ENCODE measurements at regions not wholly inside any gene's neighbourhood (a gene's known extent, or its start where the extent isn't known, plus 50 kb on each side); places are given as distances from the start of the nearest gene placed in this dataset.

- Histone ChIP-seq H3K4me1 (peaks cover 68% of the 10 kb centered on the region), H3K9ac (no peak overlapping the region), H3K4me2 (peak overlapping the region; percentile 74), H4K20me1 (peaks cover 56% of the 10 kb centered on the region), H3K4me3 (no peak overlapping the region), H3K27ac (no peak overlapping the region; the same call in 1 of the 2 replicates), H3K36me3 (peaks cover 14% of the 10 kb centered on the region), H3K9me3 (no peaks in the 10 kb centered on the region), H3K27me3 (no peaks in the 10 kb centered on the region)
- no peak for TF ChIP-seq Cebpa-rat (IDR thresholded peaks at IDR 0.05)
These were observed 166.6 kb upstream of the KLF14 start for GRCh38 chr7:130900471-130901076.

DNA sequence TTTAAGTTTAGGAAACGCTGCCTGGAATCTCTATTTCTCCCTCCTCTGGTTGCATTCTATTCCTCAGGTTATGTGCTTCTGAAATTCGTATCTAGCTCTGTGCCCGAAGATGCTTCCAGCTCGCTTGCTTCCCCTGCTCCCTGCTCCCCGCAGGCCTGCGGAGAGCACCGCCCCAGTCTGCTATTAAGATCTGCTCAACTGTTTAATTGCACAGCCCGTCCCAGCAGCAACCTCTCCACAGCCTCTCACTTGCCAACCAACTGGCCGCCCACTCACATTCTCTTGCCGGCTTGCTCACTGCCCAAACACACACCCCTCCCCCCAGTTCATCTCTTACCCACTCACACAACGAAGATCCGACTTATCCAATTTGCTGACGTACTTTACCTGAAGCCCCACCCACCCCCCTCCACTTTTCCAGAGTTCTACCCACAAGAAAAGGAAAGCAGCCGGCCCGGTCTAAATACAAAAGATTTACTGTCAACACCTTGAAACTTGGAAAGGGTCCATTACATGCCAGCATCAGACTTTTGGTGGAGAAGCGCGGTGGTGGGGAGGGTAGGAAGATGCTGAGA, 167.3 kb upstream of the KLF14 start:
- peaks cover 68% of the 10 kb centered on the region for H3K4me1 ChIP-seq
- no peak overlapping the region for H3K4me3 ChIP-seq
- peaks cover 56% of the 10 kb centered on the region for H4K20me1 ChIP-seq
- no peak overlapping the region; the same call in 1 of the 2 replicates for H3K4me2 ChIP-seq
- TF ChIP-seq Cebpa-rat (IDR thresholded peaks at IDR 0.05): no peak
- no peak overlapping the region for H3K27ac ChIP-seq
- H3K27me3 ChIP-seq: no peaks in the 10 kb centered on the region
- no peaks in the 10 kb centered on the region for H3K9me3 ChIP-seq
- no peak overlapping the region for H3K9ac ChIP-seq
- peaks cover 12% of the 10 kb centered on the region for H3K36me3 ChIP-seq

DNA sequence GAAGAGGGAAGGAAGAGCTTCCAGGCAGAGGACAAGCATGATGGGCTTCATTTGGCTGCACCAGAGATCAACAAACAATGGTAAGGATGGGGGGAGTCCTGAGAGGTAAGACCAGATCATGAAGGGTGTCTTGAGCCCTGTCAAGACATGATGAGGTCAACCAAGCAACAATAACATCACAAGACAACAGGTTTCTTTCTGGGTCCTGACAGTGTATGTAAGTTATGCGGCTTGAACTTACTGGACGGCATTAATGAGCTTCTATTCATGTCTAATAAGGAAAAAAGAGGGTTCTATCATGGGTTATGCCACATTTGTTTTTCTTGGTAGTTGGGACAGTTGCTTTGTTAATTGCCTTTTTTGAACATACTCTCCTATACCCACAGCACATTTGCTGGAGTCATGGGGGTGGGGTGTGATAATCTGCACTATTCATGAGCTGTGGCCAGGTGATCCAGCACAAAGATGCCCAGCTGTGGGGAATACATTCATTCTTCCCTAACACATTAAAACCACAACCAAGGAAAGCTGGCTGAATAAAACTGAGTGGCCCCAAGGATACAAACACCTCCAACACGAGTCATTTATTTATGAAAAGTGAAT, 168.8 kb upstream of the KLF14 start:
- Histone ChIP-seq H3K4me1 (peaks cover 56% of the 10 kb centered on the region), H3K36me3 (peaks cover 12% of the 10 kb centered on the region), H3K9ac (no peak overlapping the region), H3K4me2 (no peak overlapping the region), H3K4me3 (no peak overlapping the region), H4K20me1 (peaks cover 43% of the 10 kb centered on the region), H3K9me3 (no peaks in the 10 kb centered on the region), H3K27ac (no peak overlapping the region), H3K27me3 (no peaks in the 10 kb centered on the region)
- no peak for TF ChIP-seq Cebpa-rat (IDR thresholded peaks at IDR 0.05)

GRCh38 chr7:130903358-130903974, 169.5 kb upstream of the KLF14 start:
- H3K4me2 ChIP-seq: no peak overlapping the region
- H3K9me3 ChIP-seq: no peaks in the 10 kb centered on the region
- H3K36me3 ChIP-seq: peaks cover 12% of the 10 kb centered on the region
- peaks cover 37% of the 10 kb centered on the region for H4K20me1 ChIP-seq
- no peak for TF ChIP-seq Cebpa-rat (IDR thresholded peaks at IDR 0.05)
- no peaks in the 10 kb centered on the region for H3K27me3 ChIP-seq
- H3K4me1 ChIP-seq: peaks cover 50% of the 10 kb centered on the region
- H3K4me3 ChIP-seq: no peak overlapping the region
- H3K9ac ChIP-seq: no peak overlapping the region
- no peak overlapping the region for H3K27ac ChIP-seq

GRCh38 chr7:130904031-130904757, 170.2 kb upstream of the KLF14 start:
- Histone ChIP-seq H3K4me2 (no peak overlapping the region), H3K4me1 (peaks cover 49% of the 10 kb centered on the region)

GRCh38 chr7:130904792-130905191, 170.8 kb upstream of the KLF14 start:
- no peak overlapping the region for H3K4me3 ChIP-seq
- no peak overlapping the region for H3K9ac ChIP-seq

More at GRCh38 chr7:130904031-130904757, 170.2 kb upstream of the KLF14 start:
- Histone ChIP-seq H3K9ac (no peak overlapping the region), H3K9me3 (no peaks in the 10 kb centered on the region), H3K36me3 (peaks cover 12% of the 10 kb centered on the region), H3K27me3 (no peaks in the 10 kb centered on the region), H3K4me3 (no peak overlapping the region), H3K27ac (no peak overlapping the region), H4K20me1 (peaks cover 31% of the 10 kb centered on the region)
- TF ChIP-seq Cebpa-rat (IDR thresholded peaks at IDR 0.05): no peak

GRCh38 chr7:130906575-130906974, 172.6 kb upstream of the KLF14 start:
- no peaks in the 10 kb centered on the region for H3K27me3 ChIP-seq
- no peak overlapping the region for H3K9ac ChIP-seq
- H3K4me1 ChIP-seq: peaks cover 50% of the 10 kb centered on the region
- no peaks in the 10 kb centered on the region for H3K9me3 ChIP-seq
- H3K27ac ChIP-seq: no peak overlapping the region
- no peak overlapping the region for H3K4me3 ChIP-seq
- no peak for TF ChIP-seq Cebpa-rat (IDR thresholded peaks at IDR 0.05)
- H3K36me3 ChIP-seq: peaks cover 12% of the 10 kb centered on the region
- peaks cover 10% of the 10 kb centered on the region; the same call in 1 of the 2 replicates for H4K20me1 ChIP-seq
- no peak overlapping the region for H3K4me2 ChIP-seq

More at GRCh38 chr7:130904792-130905191, 170.8 kb upstream of the KLF14 start:
- no peak overlapping the region for H3K4me2 ChIP-seq
- peaks cover 27% of the 10 kb centered on the region for H4K20me1 ChIP-seq
- no peaks in the 10 kb centered on the region for H3K27me3 ChIP-seq
- no peak for TF ChIP-seq Cebpa-rat (IDR thresholded peaks at IDR 0.05)
- peaks cover 49% of the 10 kb centered on the region for H3K4me1 ChIP-seq
- no peaks in the 10 kb centered on the region for H3K9me3 ChIP-seq
- no peak overlapping the region for H3K27ac ChIP-seq
- peaks cover 12% of the 10 kb centered on the region for H3K36me3 ChIP-seq

GRCh38 chr7:130907439-130907838, 173.4 kb upstream of the KLF14 start:
- peaks cover 10% of the 10 kb centered on the region; the same call in 1 of the 2 replicates for H4K20me1 ChIP-seq
- H3K4me3 ChIP-seq: no peak overlapping the region
- H3K27ac ChIP-seq: no peak overlapping the region
- H3K9ac ChIP-seq: no peak overlapping the region
- H3K4me2 ChIP-seq: no peak overlapping the region
- no peak for TF ChIP-seq Cebpa-rat (IDR thresholded peaks at IDR 0.05)
- H3K27me3 ChIP-seq: no peaks in the 10 kb centered on the region
- H3K9me3 ChIP-seq: no peaks in the 10 kb centered on the region
- peaks cover 8% of the 10 kb centered on the region; the same call in 1 of the 2 replicates for H3K36me3 ChIP-seq
- peaks cover 55% of the 10 kb centered on the region for H3K4me1 ChIP-seq

DNA sequence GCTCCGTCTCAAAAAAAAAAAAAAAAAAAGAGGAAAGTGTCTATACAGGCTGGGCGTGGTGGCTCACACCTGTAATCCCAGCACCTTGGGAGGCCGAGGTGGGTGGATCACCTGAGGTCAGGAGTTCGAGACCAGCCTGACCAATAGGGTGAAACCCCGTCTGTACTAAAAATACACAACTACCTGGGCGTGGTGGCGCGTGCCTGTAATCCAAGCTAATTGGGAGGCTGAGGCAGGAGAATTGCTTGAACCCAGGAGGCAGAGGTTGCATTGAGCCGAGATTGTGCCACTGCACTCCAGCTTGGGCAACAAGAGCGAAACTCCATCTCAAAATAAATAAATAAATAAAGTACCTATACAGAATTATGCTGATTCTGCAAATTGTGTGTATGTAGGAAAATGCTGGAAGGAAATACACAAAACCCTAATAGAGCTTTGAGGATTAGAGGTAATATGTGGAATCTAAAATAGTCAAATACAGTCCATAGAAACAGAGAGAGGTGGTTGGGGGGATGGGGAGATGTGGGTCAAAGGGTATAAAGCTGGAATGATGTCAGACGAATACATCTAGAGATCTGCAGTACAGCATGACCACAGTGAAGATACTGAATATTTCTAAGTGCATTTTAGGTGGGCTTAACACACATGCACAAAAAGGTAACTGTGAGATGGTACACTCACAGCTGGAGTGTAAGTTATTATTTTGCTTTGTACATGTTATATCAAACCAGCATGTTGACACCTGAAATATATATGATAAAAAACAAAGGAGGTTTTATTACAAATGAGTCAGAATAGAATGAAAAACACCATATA, 174.5 kb upstream of the KLF14 start:
- Histone ChIP-seq H4K20me1 (peaks cover 10% of the 10 kb centered on the region; the same call in 1 of the 2 replicates), H3K27me3 (no peaks in the 10 kb centered on the region), H3K4me2 (no peak overlapping the region), H3K27ac (no peak overlapping the region), H3K9me3 (no peaks in the 10 kb centered on the region), H3K4me3 (no peak overlapping the region), H3K9ac (no peak overlapping the region), H3K36me3 (0 out of 2 replicates have a peak, but pooled peaks cover 5% of the 10 kb centered on the region), H3K4me1 (peaks cover 56% of the 10 kb centered on the region)
- TF ChIP-seq Cebpa-rat (IDR thresholded peaks at IDR 0.05): no peak
